ENCODE measurements at regions not wholly inside any gene's neighbourhood (a gene's known extent, or its start where the extent isn't known, plus 50 kb on each side); places are given as distances from the start of the nearest gene placed in this dataset.

GRCh38 chr3:34260271-34261000, 462.0 kb downstream of the PDCD6IP start:
- DNase-seq = no peak

- no peak for DNase-seq
Measured at GRCh38 chr3:34261001-34261385, 462.6 kb downstream of the PDCD6IP start.

GRCh38 chr3:34263101-34263621, 464.7 kb downstream of the PDCD6IP start:
- DNase-seq = no peak

GRCh38 chr3:34264337-34265041, 466.1 kb downstream of the PDCD6IP start:
- no peak for DNase-seq

GRCh38 chr3:34267088-34267487, 468.7 kb downstream of the PDCD6IP start:
- no peak for DNase-seq

GRCh38 chr3:34268032-34268709, 469.7 kb downstream of the PDCD6IP start:
- no peak for DNase-seq

- DNase-seq = no peak
Measured at GRCh38 chr3:34275811-34276210, 477.4 kb downstream of the PDCD6IP start.

- no peak for DNase-seq
Measured at GRCh38 chr3:34276342-34276741, 477.9 kb downstream of the PDCD6IP start.

- DNase-seq = no peak
Measured at GRCh38 chr3:34277110-34277509, 478.7 kb downstream of the PDCD6IP start.

- no peak for DNase-seq
Measured at GRCh38 chr3:34279901-34280300, 481.5 kb downstream of the PDCD6IP start.

GRCh38 chr3:34283751-34284150, 485.3 kb downstream of the PDCD6IP start:
- DNase-seq = no peak

- DNase-seq = no peak
Measured at GRCh38 chr3:34284959-34285826, 486.8 kb downstream of the PDCD6IP start.

GRCh38 chr3:34285827-34286188, 487.4 kb downstream of the PDCD6IP start:
- no peak for DNase-seq

- no peak for DNase-seq
Measured at GRCh38 chr3:34292605-34293300, 494.3 kb downstream of the PDCD6IP start.

GRCh38 chr3:34294240-34294639, 495.8 kb downstream of the PDCD6IP start:
- DNase-seq = no peak

GRCh38 chr3:34296796-34297195, 498.4 kb downstream of the PDCD6IP start:
- no peak for DNase-seq

GRCh38 chr3:34298653-34299052, 500.2 kb downstream of the PDCD6IP start:
- no peak for DNase-seq

- DNase-seq = no peak
Measured at GRCh38 chr3:34300621-34301020, 502.2 kb downstream of the PDCD6IP start.

GRCh38 chr3:34301313-34301712, 502.9 kb downstream of the PDCD6IP start:
- no peak for DNase-seq

GRCh38 chr3:34305266-34305665, 506.8 kb downstream of the PDCD6IP start:
- DNase-seq = no peak

GRCh38 chr3:34312684-34313083, 514.3 kb downstream of the PDCD6IP start:
- DNase-seq = no peak

- no peak for DNase-seq
Measured at GRCh38 chr3:34319881-34320280, 521.5 kb downstream of the PDCD6IP start.
